Prostate gland (tissue), 2 donors: ENCODE measurements at regions not wholly inside any gene's neighbourhood (a gene's known extent, or its start where the extent isn't known, plus 50 kb on each side); places are given as distances from the start of the nearest gene placed in this dataset.
A peak's percentile ranks its signal among the peaks of the same experiment; 100 is the strongest.

Experiments used
- DNase-seq: peaks from one replicate; pipeline ENCODE4 v3.0.0-alpha.2; 2019; ENCODE audit warnings: low spot score
- H3K27ac ChIP-seq, 2 donors: fragments of 200-600 bp; sonication (generic); 2 replicates each; pipeline ENCODE4 v1.5.1; 2017 to 2019
- H3K27me3 ChIP-seq: fragments of 200-600 bp; sonication (generic); replicated peaks from 2 replicates; pipeline ENCODE4 v1.5.1; 2019; ENCODE audit not compliant: insufficient read depth
- H3K36me3 ChIP-seq, 2 donors: fragments of 200-600 bp; sonication (generic); 1 replicate in 1 of 2; 2 replicates in 1 of 2; pipeline versions ENCODE4 v1.5.1 to v1.8.1; 2017 to 2019
- H3K4me1 ChIP-seq: fragments of 200-600 bp; sonication (generic); replicated peaks from 2 replicates; pipeline ENCODE4 v1.5.1; 2019
- H3K4me3 ChIP-seq, 2 donors: fragments of 200-600 bp; sonication (generic); 2 replicates each; pipeline ENCODE4 v1.5.1; 2017 to 2019
- H3K9me3 ChIP-seq: fragments of 200-600 bp; sonication (generic); 2 replicates; pipeline ENCODE4 v1.5.1; 2017
- CTCF ChIP-seq, 4 experiments: fragments of 200-600 bp in 2 of 4; fragments of 450-650 bp in 2 of 4; sonication (generic) in 2 of 4; IDR thresholded peaks; 1 replicate in 3 of 4; 2 replicates in 1 of 4; pipeline ENCODE4 v1.5.1; 2016 to 2019; ENCODE audit warnings: antibody characterized with exemption in 4 of 4, mild to moderate bottlenecking in 2 of 4, moderate library complexity in 2 of 4
- POLR2A ChIP-seq: fragments of 450-650 bp; IDR thresholded peaks from one replicate; pipeline ENCODE4 v1.6.1; 2016; ENCODE audit warnings: antibody characterized with exemption, mild to moderate bottlenecking
- POLR2AphosphoS5 ChIP-seq: sonication (generic); formaldehyde crosslinking; IDR thresholded peaks from one replicate; pipeline ENCODE4 v1.6.1; 2017; ENCODE audit warnings: antibody characterized with exemption
- WGBS: methylation state at CpG from one replicate; pipeline ENCODE4 v1.1.5; 2018; 5-methylcytosine and 5-hydroxymethylcytosine counted together
- intact Hi-C: fragments of 100-400 bp; cut with DNase I; formaldehyde crosslinking; loops from one replicate; pipeline ENCODE4 v1.14.2; 2022

DNA sequence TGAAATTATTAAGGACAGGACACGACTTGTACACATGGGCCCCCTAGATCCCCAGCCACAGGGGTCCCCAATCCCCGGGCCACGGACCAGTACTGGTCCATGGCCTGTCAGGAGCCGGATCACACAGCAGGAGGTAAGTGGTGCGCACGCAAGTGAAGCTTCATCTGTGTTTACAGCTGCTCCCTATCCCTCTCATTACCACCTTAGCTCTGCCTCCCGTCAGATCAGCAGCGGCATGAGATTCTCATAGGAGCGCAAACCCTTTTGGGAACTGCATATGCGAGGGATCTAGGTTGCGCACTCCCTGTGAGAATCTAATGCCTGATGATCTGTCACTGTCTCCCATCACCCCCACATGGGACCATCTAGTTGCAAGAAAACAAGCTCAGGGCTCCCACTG, 137.8 kb upstream of the ZFHX3 start:
- no peaks in the 10 kb centered on the region for H3K9me3 ChIP-seq
- no peaks in the 10 kb centered on the region for H3K36me3 ChIP-seq
- H3K4me1 ChIP-seq: no peaks in the 10 kb centered on the region
- TF ChIP-seq CTCF (IDR thresholded peaks at IDR 0.05): no peak
- TF ChIP-seq POLR2AphosphoS5: no peak
- no peak for TF ChIP-seq POLR2A
- H3K4me3 ChIP-seq: no peak overlapping the region
- no peaks in the 10 kb centered on the region for H3K27me3 ChIP-seq
- DNase-seq: no peak
- H3K27ac ChIP-seq: no peak overlapping the region
- intact Hi-C loops: no loop called here
- WGBS: 97% methylated on average over 11 of the region's 11 CpGs

GRCh38 chr16:73183611-73184092, 135.7 kb upstream of the ZFHX3 start:
- Histone ChIP-seq H3K9me3 (no peaks in the 10 kb centered on the region), H3K4me1 (no peaks in the 10 kb centered on the region), H3K27ac (no peak overlapping the region), H3K4me3 (no peak overlapping the region), H3K36me3 (no peaks in the 10 kb centered on the region), H3K27me3 (no peaks in the 10 kb centered on the region)
- intact Hi-C loops: no loop called here
- TF ChIP-seq CTCF (IDR thresholded peaks at IDR 0.05): no peak
- TF ChIP-seq POLR2A: no peak
- no peak for TF ChIP-seq POLR2AphosphoS5
- WGBS: 73% methylated on average over 17 of the region's 17 CpGs
- no peak for DNase-seq

GRCh38 chr16:73179705-73180331, 131.9 kb upstream of the ZFHX3 start:
- 48% methylated on average over 12 of the region's 12 CpGs for WGBS
- no peak for DNase-seq

GRCh38 chr16:73177729-73178295, 129.9 kb upstream of the ZFHX3 start:
- intact Hi-C loops: no loop called here
- no peak overlapping the region for H3K27ac ChIP-seq
- H3K4me1 ChIP-seq: no peaks in the 10 kb centered on the region
- no peaks in the 10 kb centered on the region for H3K36me3 ChIP-seq
- no peak for TF ChIP-seq POLR2A
- TF ChIP-seq POLR2AphosphoS5: no peak
- no peak for TF ChIP-seq CTCF (IDR thresholded peaks at IDR 0.05)
- no peaks in the 10 kb centered on the region for H3K27me3 ChIP-seq
- DNase-seq: no peak
- H3K9me3 ChIP-seq: no peaks in the 10 kb centered on the region
- H3K4me3 ChIP-seq: no peak overlapping the region
- WGBS: 79% methylated on average over 8 of the region's 8 CpGs

More at GRCh38 chr16:73179705-73180331, 131.9 kb upstream of the ZFHX3 start:
- TF ChIP-seq POLR2A: no peak
- no peak for TF ChIP-seq CTCF (IDR thresholded peaks at IDR 0.05)
- peak; percentile 22 for TF ChIP-seq POLR2AphosphoS5
- intact Hi-C loops: no loop called here
- no peaks in the 10 kb centered on the region for H3K9me3 ChIP-seq
- peak overlapping the region in 1 of 2 donors; percentile 1 for H3K27ac ChIP-seq
- no peaks in the 10 kb centered on the region for H3K36me3 ChIP-seq
- H3K4me3 ChIP-seq: no peak overlapping the region
- H3K27me3 ChIP-seq: no peaks in the 10 kb centered on the region
- H3K4me1 ChIP-seq: no peaks in the 10 kb centered on the region

GRCh38 chr16:73176577-73177013, 128.7 kb upstream of the ZFHX3 start:
- intact Hi-C loops: no loop called here
- Histone ChIP-seq H3K36me3 (no peaks in the 10 kb centered on the region), H3K9me3 (no peaks in the 10 kb centered on the region), H3K27ac (no peak overlapping the region), H3K4me3 (no peak overlapping the region), H3K27me3 (no peaks in the 10 kb centered on the region), H3K4me1 (peaks cover 4% of the 10 kb centered on the region)
- WGBS: 62% methylated on average over 2 of the region's 2 CpGs
- DNase-seq: no peak
- TF ChIP-seq POLR2AphosphoS5 (no peak), CTCF (IDR thresholded peaks at IDR 0.05) (peak in 1 of 4 experiments; percentile 11)
